NB4 (cell line): ENCODE measurements at regions not wholly inside any gene's neighbourhood (a gene's known extent, or its start where the extent isn't known, plus 50 kb on each side); places are given as distances from the start of the nearest gene placed in this dataset.

Source experiments
- CTCF ChIP-seq: IDR thresholded peaks from one replicate; pipeline ENCODE4 v1.5.1; 2012; ENCODE audit warnings: low read depth, low read length
- POLR2A ChIP-seq: IDR thresholded peaks from 2 replicates; pipeline ENCODE4 v1.6.1; 2011; ENCODE audit warnings: mild to moderate bottlenecking; ENCODE audit not compliant: insufficient read length; ENCODE audit errors: extremely low read depth

GRCh38 chr2:136045344-136045743 is 59.9 kb upstream of the DARS1 start:
- TF ChIP-seq CTCF (no peak), POLR2A (no peak)
